Keratinocyte (primary cell): ENCODE measurements at regions not wholly inside any gene's neighbourhood (a gene's known extent, or its start where the extent isn't known, plus 50 kb on each side); places are given as distances from the start of the nearest gene placed in this dataset.

Experiments
- CTCF ChIP-seq, 3 experiments: IDR thresholded peaks in 1 of 3; conservative IDR thresholded peaks in 1 of 3; optimal IDR thresholded peaks in 1 of 3; 2 replicates in 2 of 3; 3 replicates in 1 of 3; pipeline versions ENCODE3 to v1.5.1; 2011; ENCODE audit warnings: low read length in 3 of 3, mild to moderate bottlenecking in 3 of 3, moderate library complexity in 2 of 3, control low read depth in 1 of 3, inconsistent platforms in 1 of 3; ENCODE audit not compliant: insufficient read depth in 2 of 3; ENCODE audit errors: extremely low read depth in 1 of 3
- EZH2 ChIP-seq: IDR thresholded peaks from one replicate; pipeline ENCODE4 v1.6.1; 2012; ENCODE audit warnings: inconsistent platforms, mild to moderate bottlenecking, low read length, moderate library complexity

GRCh38 chr17:63350364-63350763 lies 95.7 kb downstream of the CYB561 start:
- TF ChIP-seq CTCF (optimal IDR thresholded peaks at IDR 0.05 in 1 of 3, IDR thresholded peaks at IDR 0.05 in 1 of 3, conservative IDR thresholded peaks at IDR 0.05 in 1 of 3; ENCODE audit: extremely low read depth in 1 of 3, insufficient read depth in 2 of 3, low read length in 3 of 3), result no peak
- no peak for TF ChIP-seq EZH2
